ENCODE measurements at regions not wholly inside any gene's neighbourhood (a gene's known extent, or its start where the extent isn't known, plus 50 kb on each side); places are given as distances from the start of the nearest gene placed in this dataset.

DNA sequence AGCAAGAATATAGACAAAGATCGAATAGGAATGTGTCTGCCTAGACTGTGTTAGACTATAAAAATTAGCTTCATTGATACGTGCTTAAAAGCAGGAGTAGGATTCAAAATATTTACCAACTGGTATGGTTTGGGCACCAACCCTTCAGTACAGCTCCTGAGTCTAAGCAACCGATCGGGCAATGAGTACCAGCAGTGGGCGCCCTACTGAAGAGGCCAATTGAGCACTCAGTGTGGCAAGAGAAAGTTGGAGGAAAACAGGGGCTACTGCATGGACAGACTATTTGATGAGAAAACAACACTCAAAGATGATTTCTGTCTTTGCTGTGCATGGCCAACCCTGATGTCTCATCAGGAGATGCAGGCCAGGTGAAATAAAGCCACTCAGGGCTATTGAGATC is 176.0 kb upstream of the NWD2 start:
- Mint-ChIP-seq H3K9me3 (peaks cover 7% of the 10 kb centered on the region), H3K36me3 (no peaks in the 10 kb centered on the region), H3K4me3 (no peak overlapping the region), H3K4me1 (peaks cover 4% of the 10 kb centered on the region), H3K27me3 (no peaks in the 10 kb centered on the region), H3K27ac (no peak overlapping the region)
- ATAC-seq (ENCODE audit: low read depth) (no peak), DNase-seq (ENCODE audit: low spot score in 2 of 2) (no peak)

GRCh38 chr4:37070041-37070440 is 174.5 kb upstream of the NWD2 start:
- Mint-ChIP-seq H3K4me3 (no peak overlapping the region), H3K36me3 (no peaks in the 10 kb centered on the region), H3K9me3 (peaks cover 7% of the 10 kb centered on the region), H3K4me1 (peaks cover 4% of the 10 kb centered on the region), H3K27ac (no peak overlapping the region), H3K27me3 (no peaks in the 10 kb centered on the region)
- DNase-seq (ENCODE audit: low spot score in 2 of 2) (no peak), ATAC-seq (ENCODE audit: low read depth) (no peak)

GRCh38 chr4:37071576-37071975 is 173.0 kb upstream of the NWD2 start:
- Mint-ChIP-seq H3K36me3 (no peaks in the 10 kb centered on the region), H3K27ac (no peak overlapping the region), H3K9me3 (peaks cover 7% of the 10 kb centered on the region), H3K4me1 (peaks cover 4% of the 10 kb centered on the region), H3K4me3 (no peak overlapping the region), H3K27me3 (no peaks in the 10 kb centered on the region)
- ATAC-seq (ENCODE audit: low read depth) = no peak
- DNase-seq (ENCODE audit: low spot score in 2 of 2) = no peak

- Mint-ChIP-seq H3K4me1 (peaks cover 4% of the 10 kb centered on the region), H3K27ac (no peak overlapping the region), H3K27me3 (no peaks in the 10 kb centered on the region), H3K9me3 (peaks cover 7% of the 10 kb centered on the region), H3K36me3 (no peaks in the 10 kb centered on the region), H3K4me3 (no peak overlapping the region)
- DNase-seq (ENCODE audit: low spot score in 2 of 2) (no peak), ATAC-seq (ENCODE audit: low read depth) (no peak)
These were observed 171.2 kb upstream of the NWD2 start for GRCh38 chr4:37073226-37073840.

DNA sequence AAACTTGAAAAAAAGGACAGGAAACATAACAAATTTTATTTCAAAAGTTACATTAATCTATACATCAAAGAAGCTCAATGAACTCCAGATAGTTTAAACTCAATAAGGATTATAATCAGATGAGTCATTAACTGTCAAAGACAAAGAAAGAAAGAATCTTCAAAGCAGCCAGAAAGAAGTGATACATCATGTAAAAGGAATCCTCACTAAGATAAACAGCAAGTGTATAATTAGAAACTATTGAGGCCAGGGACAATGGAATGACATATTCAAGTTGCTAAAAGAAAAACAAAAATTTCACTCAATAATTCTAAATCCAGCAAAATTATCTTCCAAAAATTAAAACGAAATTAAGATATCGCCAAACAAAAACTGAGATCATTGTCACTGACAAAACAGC is 161.6 kb upstream of the NWD2 start:
- H3K4me3 Mint-ChIP-seq = no peak overlapping the region
- H3K36me3 Mint-ChIP-seq = no peaks in the 10 kb centered on the region
- DNase-seq (ENCODE audit: low spot score in 2 of 2) (no peak), ATAC-seq (ENCODE audit: low read depth) (no peak)
- H3K27ac Mint-ChIP-seq = no peak overlapping the region
- no peaks in the 10 kb centered on the region for H3K4me1 Mint-ChIP-seq
- no peaks in the 10 kb centered on the region for H3K27me3 Mint-ChIP-seq
- peaks cover 19% of the 10 kb centered on the region for H3K9me3 Mint-ChIP-seq

GRCh38 chr4:37095925-37096324 is 148.6 kb upstream of the NWD2 start:
- ATAC-seq (ENCODE audit: low read depth) (no peak), DNase-seq (ENCODE audit: low spot score in 2 of 2) (no peak)
- Mint-ChIP-seq H3K9me3 (no peaks in the 10 kb centered on the region), H3K27ac (no peak overlapping the region), H3K27me3 (no peaks in the 10 kb centered on the region), H3K4me1 (no peaks in the 10 kb centered on the region), H3K4me3 (no peak overlapping the region), H3K36me3 (no peaks in the 10 kb centered on the region)

- no peaks in the 10 kb centered on the region for H3K4me1 Mint-ChIP-seq
- H3K9me3 Mint-ChIP-seq = no peaks in the 10 kb centered on the region
- DNase-seq (ENCODE audit: low spot score in 2 of 2) = no peak
- no peak for ATAC-seq (ENCODE audit: low read depth)
- no peaks in the 10 kb centered on the region for H3K36me3 Mint-ChIP-seq
- no peaks in the 10 kb centered on the region for H3K27me3 Mint-ChIP-seq
- no peak overlapping the region for H3K27ac Mint-ChIP-seq
- no peak overlapping the region for H3K4me3 Mint-ChIP-seq
These were observed 143.4 kb upstream of the NWD2 start for GRCh38 chr4:37101182-37101581.

DNA sequence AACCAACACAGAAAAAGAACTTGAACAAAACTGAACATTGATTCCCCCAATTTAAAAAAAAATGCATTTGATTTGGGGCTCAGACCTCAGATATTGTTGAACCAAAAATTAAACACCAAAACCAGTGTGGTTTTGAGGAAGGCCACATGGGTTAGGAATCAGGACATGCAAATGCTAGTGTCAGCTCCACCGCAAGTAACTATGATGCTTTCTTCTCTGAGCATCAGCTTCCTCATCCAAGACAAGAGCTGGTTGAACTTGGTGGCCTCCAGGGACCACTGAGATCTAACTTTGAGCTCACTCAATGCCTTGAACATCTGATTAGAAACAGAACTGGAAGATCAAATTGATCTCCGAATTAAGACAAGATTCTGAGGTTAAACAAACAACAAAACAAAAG is 142.9 kb upstream of the NWD2 start:
- no peaks in the 10 kb centered on the region for H3K36me3 Mint-ChIP-seq
- H3K27ac Mint-ChIP-seq = no peak overlapping the region
- ATAC-seq (ENCODE audit: low read depth) (no peak), DNase-seq (ENCODE audit: low spot score in 2 of 2) (no peak)
- H3K9me3 Mint-ChIP-seq = no peaks in the 10 kb centered on the region
- no peaks in the 10 kb centered on the region for H3K4me1 Mint-ChIP-seq
- no peaks in the 10 kb centered on the region for H3K27me3 Mint-ChIP-seq
- no peak overlapping the region for H3K4me3 Mint-ChIP-seq

DNA sequence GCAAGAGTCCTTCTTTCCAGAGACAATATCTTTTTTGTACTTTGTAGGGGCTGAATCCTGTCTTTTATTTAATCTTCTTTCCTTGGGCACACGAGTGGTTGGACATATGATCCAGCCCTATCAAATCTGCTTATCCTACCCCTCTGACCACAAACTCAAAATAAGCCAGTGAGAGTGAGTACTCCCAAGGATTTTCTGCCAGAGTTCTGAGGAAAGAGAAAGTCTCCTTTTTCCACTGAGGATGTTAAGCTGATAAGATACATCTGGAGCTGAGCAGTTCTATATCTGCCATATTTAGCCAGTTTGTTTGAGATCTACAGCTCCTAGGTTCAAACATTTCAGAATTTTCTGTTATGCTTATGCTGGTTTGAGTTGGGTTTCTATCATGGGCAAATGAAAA is 134.8 kb upstream of the NWD2 start:
- H3K4me3 Mint-ChIP-seq = no peak overlapping the region
- H3K36me3 Mint-ChIP-seq = no peaks in the 10 kb centered on the region
- H3K27ac Mint-ChIP-seq = no peak overlapping the region

GRCh38 chr4:37124800-37125199 is 119.7 kb upstream of the NWD2 start:
- Mint-ChIP-seq H3K4me1 (no peaks in the 10 kb centered on the region), H3K36me3 (no peaks in the 10 kb centered on the region), H3K4me3 (no peak overlapping the region), H3K27ac (no peak overlapping the region), H3K27me3 (peaks cover 1% of the 10 kb centered on the region), H3K9me3 (peaks cover 1% of the 10 kb centered on the region)
- no peak for DNase-seq (ENCODE audit: low spot score in 2 of 2)
- ATAC-seq (ENCODE audit: low read depth) = no peak

More for the DNA sequence above, 134.8 kb upstream of the NWD2 start:
- ATAC-seq (ENCODE audit: low read depth) (no peak), DNase-seq (ENCODE audit: low spot score in 2 of 2) (no peak)
- Mint-ChIP-seq H3K9me3 (no peaks in the 10 kb centered on the region), H3K27me3 (no peaks in the 10 kb centered on the region), H3K4me1 (no peaks in the 10 kb centered on the region)

DNA sequence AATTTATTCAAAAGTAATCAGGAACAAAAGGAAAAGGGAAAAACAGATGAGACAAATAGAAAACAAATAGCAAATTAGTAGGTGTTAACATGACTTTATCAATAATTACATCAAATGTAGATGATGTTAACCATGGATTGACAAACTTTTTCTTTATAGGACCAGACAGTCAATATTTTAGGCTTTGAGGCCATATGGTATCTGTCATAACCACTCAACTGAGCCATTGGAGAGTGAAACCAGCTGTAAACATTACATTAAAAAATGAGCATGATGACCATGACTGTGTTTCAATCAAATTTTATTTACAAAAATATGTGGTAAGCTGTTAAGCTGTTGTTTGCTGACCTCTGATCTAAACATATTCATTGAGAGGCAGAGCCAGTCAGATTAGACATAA is 118.5 kb upstream of the NWD2 start:
- DNase-seq (ENCODE audit: low spot score in 2 of 2) (no peak), ATAC-seq (ENCODE audit: low read depth) (no peak)
- Mint-ChIP-seq H3K4me3 (no peak overlapping the region), H3K27ac (no peak overlapping the region), H3K36me3 (no peaks in the 10 kb centered on the region), H3K27me3 (peaks cover 1% of the 10 kb centered on the region), H3K4me1 (no peaks in the 10 kb centered on the region), H3K9me3 (peaks cover 1% of the 10 kb centered on the region)

GRCh38 chr4:37130465-37130864 is 114.1 kb upstream of the NWD2 start:
- H3K9me3 Mint-ChIP-seq = no peaks in the 10 kb centered on the region
- no peaks in the 10 kb centered on the region for H3K27me3 Mint-ChIP-seq
- H3K36me3 Mint-ChIP-seq = no peaks in the 10 kb centered on the region
- DNase-seq (ENCODE audit: low spot score in 2 of 2) (no peak), ATAC-seq (ENCODE audit: low read depth) (no peak)
- H3K27ac Mint-ChIP-seq = no peak overlapping the region
- no peak overlapping the region for H3K4me3 Mint-ChIP-seq
- H3K4me1 Mint-ChIP-seq = no peaks in the 10 kb centered on the region

DNA sequence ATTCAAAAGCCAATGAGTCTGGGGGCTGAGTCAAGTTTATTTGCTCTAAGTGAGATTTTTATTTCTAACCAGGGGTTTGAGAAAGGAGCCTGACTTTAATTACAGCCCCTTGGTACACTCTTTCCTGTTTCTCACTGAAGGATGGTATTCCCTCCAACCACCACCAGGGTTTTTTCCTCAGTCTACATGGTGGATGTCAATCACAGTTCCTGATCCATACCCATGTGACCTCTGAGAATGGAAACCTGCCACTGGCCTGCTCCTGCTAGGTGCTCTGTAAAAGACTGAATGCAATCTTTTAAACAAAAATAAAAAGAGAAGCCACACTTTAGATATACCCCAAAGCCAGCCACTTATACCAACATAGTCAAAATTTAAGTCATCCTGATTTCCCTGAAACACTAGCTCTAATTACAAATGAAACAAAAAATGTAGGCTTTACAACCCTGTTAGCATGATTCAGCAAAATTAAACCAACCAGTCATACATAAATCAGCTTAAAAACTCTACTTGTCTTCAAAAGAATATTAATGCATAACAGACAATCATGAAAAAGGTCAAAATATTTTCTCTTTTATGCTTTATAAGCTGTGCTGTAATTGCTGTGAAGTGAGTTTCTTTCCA is 112.1 kb upstream of the NWD2 start:
- Mint-ChIP-seq H3K27ac (no peak overlapping the region), H3K36me3 (no peaks in the 10 kb centered on the region), H3K4me3 (no peak overlapping the region), H3K27me3 (no peaks in the 10 kb centered on the region), H3K9me3 (no peaks in the 10 kb centered on the region), H3K4me1 (no peaks in the 10 kb centered on the region)
- DNase-seq (ENCODE audit: low spot score in 2 of 2) = no peak
- no peak for ATAC-seq (ENCODE audit: low read depth)

- Mint-ChIP-seq H3K36me3 (no peaks in the 10 kb centered on the region), H3K9me3 (no peaks in the 10 kb centered on the region), H3K4me1 (no peaks in the 10 kb centered on the region), H3K4me3 (no peak overlapping the region), H3K27ac (no peak overlapping the region), H3K27me3 (no peaks in the 10 kb centered on the region)
- ATAC-seq (ENCODE audit: low read depth) (no peak), DNase-seq (ENCODE audit: low spot score in 2 of 2) (no peak)
These were observed 111.6 kb upstream of the NWD2 start for GRCh38 chr4:37132975-37133360.

GRCh38 chr4:37138019-37138653 is 106.4 kb upstream of the NWD2 start:
- Mint-ChIP-seq H3K9me3 (peaks cover 5% of the 10 kb centered on the region), H3K36me3 (no peaks in the 10 kb centered on the region), H3K4me3 (no peak overlapping the region), H3K27me3 (no peaks in the 10 kb centered on the region), H3K4me1 (no peaks in the 10 kb centered on the region), H3K27ac (no peak overlapping the region)
- DNase-seq (ENCODE audit: low spot score in 2 of 2) (no peak), ATAC-seq (ENCODE audit: low read depth) (no peak)

All from memory B cell (primary cell).